ENCODE measurements at regions not wholly inside any gene's neighbourhood (a gene's known extent, or its start where the extent isn't known, plus 50 kb on each side); places are given as distances from the start of the nearest gene placed in this dataset.
"Not testable (repeated sequence)": the region's sequence is repeated elsewhere in the genome, so short reads cannot be mapped to it uniquely, and the experiment has no call there.

DNA sequence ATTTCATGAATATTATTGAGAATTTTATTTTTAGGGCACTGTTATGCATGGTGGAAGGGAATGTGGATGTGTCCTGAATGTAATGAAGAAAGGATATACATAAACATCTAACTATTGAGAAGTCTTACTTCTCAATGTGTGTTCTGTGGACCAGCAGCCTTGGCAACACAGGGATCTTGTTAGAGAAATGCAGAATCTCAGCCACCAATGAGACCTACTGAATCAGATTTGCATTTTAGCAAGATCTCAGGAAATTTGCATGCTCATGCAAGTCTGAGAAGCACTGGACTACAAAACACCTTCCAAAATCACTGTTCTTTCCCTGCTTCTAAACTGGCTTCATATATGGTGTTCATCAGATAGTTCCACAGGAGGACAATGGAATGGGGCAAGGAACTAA, 139.7 kb upstream of the WDFY3 start:
- DNase-seq, result no peak

DNA sequence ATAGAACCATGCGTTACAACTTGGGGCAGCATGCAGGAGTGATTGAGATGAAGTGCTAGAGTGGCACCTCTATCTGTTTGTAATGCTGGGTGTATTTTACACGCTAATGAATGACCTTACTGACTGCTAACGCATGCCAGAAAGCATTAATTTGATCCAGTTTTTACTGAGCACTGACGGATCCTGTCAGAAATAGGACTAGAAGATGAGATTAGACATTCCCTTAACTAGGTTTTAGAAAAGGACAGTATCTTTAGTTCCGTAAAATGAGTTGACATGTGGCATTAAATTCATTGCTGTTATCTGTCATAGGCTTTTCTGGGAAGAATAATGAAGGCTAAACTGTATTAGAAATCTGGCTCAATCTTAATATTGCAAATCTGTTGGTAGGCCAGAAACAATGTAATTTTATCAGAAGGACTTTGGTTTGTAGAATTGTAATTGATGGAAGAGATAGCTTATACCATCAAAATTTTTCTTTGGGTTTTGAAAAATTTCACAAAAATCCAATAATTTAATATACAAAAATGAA, 140.4 kb upstream of the WDFY3 start:
- no peak for DNase-seq

DNA sequence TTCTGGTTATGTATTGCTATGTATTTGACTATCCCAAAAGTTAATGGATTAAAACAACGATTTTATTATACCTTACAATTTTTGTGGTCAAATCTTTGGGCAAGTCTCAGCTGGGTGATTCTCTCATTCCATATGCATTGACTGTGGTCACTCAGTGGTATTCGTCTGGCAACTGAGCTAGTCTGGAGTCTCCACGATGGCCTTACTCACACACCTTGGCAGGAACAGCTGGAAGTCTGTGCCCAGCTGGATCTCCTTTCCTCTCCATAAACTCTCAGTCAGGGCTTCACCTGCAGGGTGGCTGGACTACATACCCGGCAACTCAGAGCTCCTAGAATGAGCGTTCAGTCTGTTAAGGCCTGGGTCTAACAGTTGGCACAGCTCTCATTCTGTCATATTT, 141.1 kb upstream of the WDFY3 start:
- DNase-seq, result no peak

DNA sequence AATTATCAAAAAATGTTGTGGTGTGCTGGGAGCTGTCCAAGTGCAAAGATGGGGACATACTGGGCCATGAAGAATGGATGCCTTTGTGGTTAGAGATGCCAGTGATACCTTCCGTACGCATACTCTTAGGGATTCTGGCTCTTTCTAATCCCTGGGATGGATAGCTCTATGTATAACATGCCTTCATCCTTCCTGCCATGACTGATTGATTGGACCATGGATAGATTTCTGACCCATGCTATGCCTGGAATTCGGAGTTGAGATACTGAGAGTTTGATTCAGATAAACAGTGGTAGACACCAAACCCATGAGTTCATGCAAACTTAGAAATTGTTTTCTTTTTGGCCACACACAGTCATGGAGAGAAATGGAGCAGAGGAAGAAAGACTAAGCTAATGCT, 147.2 kb upstream of the WDFY3 start:
- no peak for DNase-seq

DNA sequence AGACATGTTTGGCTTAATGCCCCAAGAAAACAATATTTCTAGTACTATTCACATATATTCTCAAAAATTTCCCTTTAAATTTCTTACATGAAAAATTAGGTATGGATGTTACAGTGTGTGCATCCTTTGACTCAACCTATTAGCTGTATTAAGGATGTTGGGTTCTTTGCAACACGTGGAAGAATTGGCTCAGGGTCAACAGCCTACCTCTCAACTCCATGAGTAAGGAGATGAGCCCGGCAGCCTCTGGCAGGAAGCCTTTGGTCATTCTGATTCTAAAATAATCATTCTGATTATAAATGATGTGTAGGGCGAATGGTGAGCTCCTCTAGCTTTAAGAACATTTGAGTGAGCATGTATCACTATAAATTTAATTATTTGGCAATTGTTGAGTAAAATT, 148.0 kb upstream of the WDFY3 start:
- no peak for DNase-seq

DNA sequence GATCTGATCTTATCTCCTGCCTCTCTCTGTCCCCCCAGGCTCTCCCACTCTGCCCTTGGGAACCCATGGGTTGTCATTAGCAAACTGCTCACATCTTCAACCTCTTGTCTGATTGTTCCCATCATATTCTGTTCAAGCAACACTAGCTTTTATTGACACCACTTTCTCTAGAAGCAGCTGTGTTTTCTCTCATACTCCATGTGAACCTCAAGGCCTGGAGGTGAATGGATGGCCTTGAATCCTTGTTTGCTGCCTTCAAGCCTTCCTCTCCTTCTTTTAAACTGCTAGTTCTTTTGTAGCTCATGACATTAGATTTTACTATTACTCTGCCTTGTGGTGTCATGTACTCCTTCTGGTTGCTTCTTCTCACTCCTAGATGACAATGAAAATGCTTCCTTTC, 149.5 kb upstream of the WDFY3 start:
- no peak for DNase-seq

DNA sequence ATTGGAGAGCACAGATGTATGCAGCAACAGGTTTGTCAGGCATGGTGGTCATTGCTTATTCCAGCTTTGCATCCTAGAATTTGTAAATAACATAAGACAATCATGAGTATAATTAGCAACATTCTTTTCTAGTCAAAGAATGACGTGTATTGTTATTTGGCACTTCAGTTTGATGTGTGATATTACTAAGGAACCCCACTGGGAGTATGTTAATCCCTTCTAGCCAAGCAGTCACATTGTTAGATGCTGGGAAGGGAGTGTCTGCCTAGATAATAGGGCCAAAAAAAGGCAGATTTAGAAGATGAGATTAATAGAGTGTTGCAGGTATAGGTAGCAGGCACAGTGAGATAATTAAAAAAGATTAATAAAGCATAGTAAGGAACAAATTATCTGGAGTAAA, 159.2 kb upstream of the WDFY3 start:
- DNase-seq, result no peak

DNA sequence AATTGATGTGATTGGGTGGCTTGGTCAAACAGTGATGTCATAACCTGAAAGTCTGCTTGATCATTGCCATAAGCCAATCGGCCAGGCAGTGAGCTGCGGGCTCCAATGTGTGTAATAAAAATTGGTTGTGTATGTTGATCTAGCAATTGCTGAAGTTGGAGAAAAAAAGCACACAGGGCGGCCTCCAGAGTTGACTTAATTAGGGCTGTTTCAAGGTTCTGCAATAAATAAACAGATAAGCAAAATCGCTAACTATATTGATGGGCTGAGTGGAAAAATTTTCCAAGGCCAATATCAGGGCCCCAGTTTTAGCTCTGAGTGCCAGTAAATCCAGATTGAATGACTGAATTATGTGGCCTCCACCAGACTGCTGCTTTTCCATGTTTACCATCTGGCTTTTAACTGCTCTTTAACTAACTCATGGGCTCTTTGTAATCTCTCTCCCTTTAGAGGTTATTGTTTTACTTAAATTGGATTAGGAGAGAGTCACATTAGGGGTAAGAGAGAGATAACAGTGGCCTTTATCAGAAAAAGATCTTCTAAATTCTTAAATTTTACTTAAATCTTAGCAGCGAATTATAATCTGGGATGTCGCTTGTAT, 160.6 kb upstream of the WDFY3 start:
- no peak for DNase-seq

DNA sequence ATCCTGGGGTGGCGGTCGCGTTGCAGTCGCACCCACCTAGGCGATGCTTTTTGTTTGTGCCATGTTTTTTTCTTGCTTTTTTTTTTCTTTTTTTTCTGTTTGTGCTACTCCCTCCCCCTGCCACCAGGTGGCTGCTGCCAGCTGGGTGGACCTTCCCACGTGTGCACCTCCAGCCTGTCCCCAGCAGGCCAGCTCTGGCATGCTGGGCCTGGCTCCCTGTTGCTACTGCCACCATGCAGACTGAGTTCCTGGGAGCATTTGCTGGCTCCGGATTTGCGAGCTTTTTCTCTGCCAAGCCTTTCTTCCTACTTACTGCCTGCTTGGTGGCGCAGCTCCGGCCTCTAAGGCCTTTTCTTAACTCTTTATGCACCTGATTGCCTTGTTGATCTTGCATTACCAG, 161.2 kb upstream of the WDFY3 start:
- peak in 24 of 58 donors; percentile 0 to 58 (median 8) for DNase-seq

DNA sequence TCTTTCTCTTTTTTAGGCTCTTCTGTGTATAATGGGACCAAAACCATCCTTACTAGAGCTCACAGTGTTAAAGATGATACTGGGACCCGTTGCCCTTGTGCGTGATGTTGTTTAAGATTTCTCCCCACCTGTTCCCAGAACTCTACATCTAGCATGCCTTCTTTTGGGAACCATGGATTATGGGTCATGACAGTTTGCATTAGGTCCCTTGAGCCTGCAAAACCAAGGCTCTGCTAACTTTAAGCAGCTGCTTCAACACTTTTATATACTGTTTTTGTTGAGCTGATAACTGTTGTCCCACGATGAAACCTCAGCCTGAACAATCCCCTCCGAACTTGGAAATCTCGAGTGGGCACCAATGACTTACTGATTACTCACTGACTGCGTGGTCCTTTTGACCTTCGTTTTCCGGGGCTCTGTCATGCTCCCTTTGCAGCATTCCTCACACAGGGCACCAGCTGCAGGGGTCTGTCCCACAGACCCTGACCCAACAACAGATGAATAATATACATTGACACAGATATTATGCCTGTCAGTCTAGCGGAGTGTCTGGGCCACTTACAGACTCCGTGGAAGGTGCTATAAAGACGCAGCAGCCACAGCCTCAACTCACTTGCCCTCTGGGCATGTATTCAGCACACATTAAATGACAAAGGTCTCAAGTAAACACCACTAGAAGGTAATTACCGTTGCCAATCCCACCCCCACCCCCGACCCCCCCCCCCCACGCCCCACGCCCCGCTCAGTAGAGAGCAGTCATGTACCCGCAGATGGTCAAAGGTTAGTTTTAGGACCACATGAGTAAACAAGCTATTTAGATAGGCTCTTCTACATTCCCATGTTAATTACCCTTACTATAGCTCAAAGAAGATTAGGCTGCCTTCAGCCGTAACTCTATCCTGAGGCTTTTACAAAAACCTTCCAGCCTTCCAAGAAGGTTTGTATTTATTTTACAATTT, 162.0 kb upstream of the WDFY3 start:
- DNase-seq, result no peak

DNA sequence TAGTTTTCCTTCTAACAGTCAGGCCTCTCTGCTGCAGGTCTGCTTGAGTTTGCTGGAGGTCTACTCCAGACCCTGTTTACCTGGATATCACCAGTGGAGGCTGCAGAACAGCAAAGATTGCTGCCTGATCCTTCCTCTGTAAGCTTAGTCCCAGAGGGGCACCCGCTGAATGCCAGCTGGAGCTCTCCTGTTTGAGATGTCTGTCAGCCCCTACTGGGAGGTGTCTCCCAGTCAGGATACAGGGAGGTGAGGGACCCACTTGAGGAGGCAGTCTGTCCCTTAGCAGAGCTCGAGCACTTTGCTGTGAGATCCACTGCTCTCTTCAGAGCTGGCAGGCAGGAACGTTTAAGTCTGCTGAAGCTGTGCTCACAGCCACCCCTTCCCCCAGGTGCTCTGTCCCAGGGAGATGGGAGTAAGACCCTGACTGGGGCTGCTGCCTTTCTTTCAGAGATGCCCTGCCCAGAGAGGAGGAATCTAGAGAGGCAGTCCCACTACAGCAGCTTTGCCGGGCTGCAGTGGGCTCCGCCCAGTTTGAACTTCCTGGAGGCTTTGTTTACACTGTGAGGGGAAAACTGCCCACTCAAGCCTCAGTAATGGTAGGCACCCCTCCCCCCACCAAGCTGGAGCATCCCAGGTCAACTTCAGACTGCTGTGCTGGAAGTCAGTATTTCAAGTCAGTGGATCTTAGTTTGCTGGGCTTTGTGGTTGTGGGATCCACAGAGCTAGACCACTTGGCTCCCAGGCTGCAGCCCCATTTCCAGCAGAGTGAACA, 163.1 kb upstream of the WDFY3 start:
- DNase-seq, result not testable (repeated sequence)

DNA sequence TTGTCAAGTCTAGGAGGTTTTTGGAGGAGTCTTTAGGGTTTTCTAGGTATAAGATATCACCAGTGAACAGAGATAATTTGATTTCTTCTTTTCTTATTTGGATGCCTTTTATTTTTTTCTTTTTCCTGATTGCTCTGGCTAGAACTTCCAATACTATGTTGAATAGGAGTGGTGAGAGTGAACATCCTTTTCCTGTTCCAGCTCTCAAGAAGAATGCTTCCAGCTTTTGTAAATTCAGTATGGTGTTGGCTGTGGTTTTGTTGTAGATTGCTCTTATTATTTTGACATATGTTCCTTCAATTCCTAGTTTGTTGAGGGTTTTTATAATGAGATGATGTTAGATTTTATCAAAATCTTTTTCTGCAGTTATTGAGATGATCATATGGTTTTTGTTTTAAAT, 165.6 kb upstream of the WDFY3 start:
- no peak for DNase-seq

DNA sequence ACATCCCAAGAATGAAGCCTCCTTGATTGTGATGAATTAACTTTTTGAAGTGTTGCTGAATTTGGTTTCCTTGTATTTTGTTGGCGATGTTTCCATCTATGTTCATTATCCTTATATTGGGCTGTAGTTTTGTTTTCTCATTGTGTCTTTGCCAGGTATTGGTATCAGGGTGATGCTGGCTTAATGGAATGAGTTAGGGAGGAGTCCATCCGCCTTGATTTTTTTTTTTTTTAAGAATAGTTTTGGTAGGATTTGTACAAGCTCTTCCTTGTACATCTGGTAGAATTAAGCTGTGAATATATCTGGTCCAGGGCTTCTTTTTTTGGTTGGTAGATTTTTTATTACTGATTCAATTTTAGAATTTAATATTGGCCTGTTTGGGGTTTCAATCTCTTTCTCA, 166.1 kb upstream of the WDFY3 start:
- no peak for DNase-seq

DNA sequence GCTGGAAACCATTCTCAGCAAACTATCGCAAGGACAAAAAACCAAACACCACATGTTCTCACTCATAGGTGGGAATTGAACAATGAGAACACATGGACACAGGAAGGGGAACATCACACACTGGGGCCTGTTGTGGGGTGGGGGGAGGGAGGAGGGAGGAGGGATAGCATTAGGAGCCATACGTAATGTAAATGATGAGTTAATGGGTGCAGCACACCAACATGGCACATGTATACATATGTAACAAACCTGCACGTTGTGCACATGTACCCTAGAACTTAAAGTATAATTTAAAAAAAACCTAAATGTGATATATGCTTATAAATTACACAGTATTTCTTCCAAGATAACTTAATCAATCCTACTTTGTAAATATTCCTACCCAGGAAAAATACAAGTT, 173.3 kb upstream of the WDFY3 start:
- DNase-seq, result not testable (repeated sequence)

DNA sequence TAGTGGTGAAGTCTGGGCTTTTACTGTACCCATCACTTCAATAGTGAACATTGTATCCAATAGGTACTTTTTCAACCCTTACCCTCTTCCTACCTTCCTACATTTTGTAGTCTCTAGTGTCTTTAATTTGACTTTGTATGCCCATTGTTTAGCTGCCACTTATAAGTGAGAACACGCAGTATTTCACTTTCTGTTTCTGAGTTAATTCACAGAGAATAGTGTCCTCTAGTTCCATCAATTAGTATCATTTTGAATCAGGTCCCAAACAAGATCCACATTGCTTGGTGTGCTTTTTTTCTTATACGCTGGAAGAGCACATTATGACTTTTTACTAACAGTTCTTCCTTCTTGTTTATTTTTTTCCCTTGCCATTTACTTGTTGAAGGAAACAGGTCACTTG, 176.0 kb upstream of the WDFY3 start:
- DNase-seq, result no peak

DNA sequence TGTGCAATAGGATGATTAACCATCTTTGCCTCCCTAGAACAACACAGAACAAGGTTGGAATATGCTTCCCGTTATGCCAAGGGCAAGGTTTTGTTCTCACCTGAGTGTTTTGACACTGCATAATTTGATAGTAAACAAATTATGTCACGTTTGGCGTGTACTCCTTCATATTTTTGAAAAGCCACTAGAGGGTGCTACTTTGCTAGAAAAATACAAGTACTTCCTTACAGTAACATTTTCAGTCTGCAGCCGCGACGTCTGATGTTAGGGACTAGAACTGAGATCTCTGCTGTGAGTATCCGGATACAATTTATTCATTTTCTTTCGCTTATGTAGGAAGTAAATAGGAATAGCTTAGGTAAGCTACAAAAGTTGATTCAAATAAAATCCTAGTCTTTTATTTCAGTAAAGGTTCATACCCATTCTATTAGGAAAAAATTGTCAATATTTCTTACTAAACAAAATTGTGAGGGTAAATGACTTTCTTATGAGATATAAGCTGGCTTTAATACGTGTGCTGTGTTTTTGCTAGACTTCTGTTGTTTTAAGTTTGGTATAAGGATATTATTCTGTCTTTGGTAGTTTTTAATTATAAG, 181.1 kb upstream of the WDFY3 start:
- DNase-seq, result peak in 36 of 58 donors; percentile 1 to 82 (median 24)

DNA sequence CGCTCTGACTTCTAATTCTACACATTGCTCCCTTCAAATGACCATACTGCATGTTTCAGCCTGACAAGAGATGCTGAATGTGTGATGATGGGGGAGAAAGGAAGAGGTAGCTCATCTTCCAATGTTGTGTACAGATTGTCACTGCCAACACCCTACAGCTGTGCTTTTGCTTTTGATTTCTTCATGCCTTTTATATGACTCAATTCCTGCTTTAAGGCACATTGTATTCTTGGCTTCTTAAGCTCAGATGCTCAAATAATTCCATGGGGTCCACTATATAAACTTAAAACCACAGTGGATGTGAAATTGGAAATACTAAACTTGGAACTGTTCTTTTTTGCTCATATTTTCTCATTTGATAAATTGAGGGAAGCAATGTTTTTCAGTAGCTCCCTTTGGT, 183.2 kb upstream of the WDFY3 start:
- DNase-seq, result no peak

DNA sequence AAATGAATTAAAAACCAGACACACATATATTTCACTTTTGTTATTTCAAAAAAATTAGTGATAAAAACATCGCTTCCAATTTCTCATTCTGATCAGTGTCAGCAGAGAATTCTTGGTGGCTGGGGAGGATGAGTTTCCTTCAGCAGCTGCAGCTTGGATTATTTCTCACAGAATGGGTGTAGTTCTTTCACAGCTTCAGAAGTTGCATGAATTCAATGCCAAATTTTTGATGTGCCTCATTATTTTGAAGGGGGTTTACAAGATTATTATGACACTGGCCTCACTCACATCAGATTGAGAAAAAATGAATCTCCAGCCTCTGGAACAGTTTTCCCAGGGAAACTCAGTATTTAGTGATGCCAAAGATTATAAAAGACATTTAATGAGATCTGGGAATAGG, 184.9 kb upstream of the WDFY3 start:
- no peak for DNase-seq

DNA sequence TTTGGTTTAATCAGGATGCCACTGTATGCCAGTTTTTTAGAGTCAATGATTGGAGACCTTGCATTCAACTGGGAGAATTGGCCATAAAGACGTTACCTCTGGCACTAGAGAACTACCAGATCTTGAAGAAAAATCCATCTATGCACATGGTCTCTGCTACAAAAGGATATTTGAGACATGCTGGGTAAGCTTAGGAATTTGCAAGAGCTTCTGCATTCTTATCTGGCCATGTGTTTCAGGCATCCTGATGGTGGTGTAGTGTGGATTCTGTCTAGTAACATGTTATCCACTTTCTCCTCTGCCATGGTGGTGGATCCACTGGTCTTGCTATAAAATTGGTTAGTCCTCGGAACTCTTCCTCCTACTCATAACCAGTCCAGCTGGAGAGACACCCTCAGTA, 185.3 kb upstream of the WDFY3 start:
- no peak for DNase-seq

DNA sequence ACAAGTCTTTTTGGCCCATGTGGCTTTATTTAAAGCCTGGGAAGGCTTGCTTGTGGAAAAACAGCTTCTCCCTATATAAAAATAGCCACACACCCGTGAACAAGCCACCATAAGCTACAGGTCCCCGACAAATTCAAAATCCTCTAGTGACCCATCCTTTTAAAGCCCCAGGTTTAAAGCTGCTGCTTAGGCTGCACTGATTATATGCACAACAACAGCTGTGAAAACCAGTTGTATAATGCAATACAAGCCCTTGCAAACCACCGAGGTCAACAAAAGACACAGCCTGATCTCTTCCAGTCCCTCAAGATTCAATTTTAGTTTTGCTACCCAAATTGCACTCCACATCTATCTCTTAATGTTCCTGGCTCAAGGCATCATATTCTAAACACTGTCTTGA, 186.0 kb upstream of the WDFY3 start:
- DNase-seq, result no peak

DNA sequence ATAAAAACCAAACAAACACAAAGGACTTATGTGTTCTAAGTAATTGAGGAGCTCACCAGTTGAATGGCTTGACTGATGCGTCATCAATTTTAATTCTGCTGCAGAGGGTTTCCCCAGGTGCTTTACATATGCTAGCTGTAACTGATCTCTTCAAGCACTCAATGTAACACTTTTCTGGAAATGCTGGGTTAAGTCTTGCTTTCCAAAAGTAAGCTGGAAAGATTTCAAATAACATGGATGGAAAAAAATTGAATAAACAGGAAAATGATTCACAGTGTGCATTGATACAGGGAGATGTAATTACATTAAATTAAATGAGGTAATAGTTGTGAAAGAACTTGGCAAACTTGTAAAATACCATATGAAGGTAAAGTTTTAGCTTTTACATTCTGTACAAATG, 186.7 kb upstream of the WDFY3 start:
- no peak for DNase-seq

DNA sequence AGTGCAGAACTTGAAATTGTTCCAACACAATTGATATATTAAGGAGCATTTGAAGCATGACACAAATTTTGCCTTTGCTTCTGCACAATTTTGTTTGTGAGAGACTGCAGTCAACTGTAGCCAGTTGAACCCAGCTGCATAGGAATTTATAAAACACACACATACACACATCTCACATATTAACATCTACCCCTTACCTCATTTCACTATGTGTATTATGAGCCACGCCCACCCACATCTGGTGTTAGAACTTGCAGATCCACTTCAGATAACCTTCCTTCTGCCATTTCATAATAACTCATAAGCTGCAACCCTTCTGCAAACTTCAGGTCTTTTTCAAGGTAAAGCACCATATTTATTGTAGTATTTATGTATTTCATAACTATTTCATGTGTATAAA, 188.1 kb upstream of the WDFY3 start:
- DNase-seq, result no peak
